ENCODE measurements at regions not wholly inside any gene's neighbourhood (a gene's known extent, or its start where the extent isn't known, plus 50 kb on each side); places are given as distances from the start of the nearest gene placed in this dataset.
"Not testable (repeated sequence)": the region's sequence is repeated elsewhere in the genome, so short reads cannot be mapped to it uniquely, and the experiment has no call there.

GRCh38 chr3:182424006-182424405, 369.3 kb upstream of the ATP11B start:
- Histone ChIP-seq H3K36me3 (ENCODE audit: insufficient read depth, low read length) (no peaks in the 10 kb centered on the region), H3K27ac (ENCODE audit: low read depth, low read length, poor library complexity, severe bottlenecking) (no peak overlapping the region), H4K20me1 (ENCODE audit: insufficient read depth, low read length) (no peaks in the 10 kb centered on the region), H3K9me2 (ENCODE audit: low read depth, low read length) (no peaks in the 10 kb centered on the region; the same call in 1 of the 2 replicates), H3K4me1 (ENCODE audit: insufficient read depth, low read length, severe bottlenecking) (no peaks in the 10 kb centered on the region), H3K4me3 (ENCODE audit: low read depth, low read length, poor library complexity, severe bottlenecking) (no peak overlapping the region), H3K9ac (ENCODE audit: low read length) (no peak overlapping the region), H3K79me2 (ENCODE audit: insufficient read depth, low read length) (no peaks in the 10 kb centered on the region), H2AFZ (ENCODE audit: low read length) (no peak overlapping the region), H3K9me3 (ENCODE audit: low read length) (no peaks in the 10 kb centered on the region), H3K4me2 (ENCODE audit: low read length) (no peak overlapping the region), H3F3A (ENCODE audit: insufficient read depth, low read length) (no peaks in the 10 kb centered on the region), H3K27me3 (ENCODE audit: insufficient read depth, low read length) (no peaks in the 10 kb centered on the region)
- no peak for TF ChIP-seq CTCF (IDR thresholded peaks at IDR 0.05; ENCODE audit: low read length)
- no peak for TF ChIP-seq EZH2 (IDR thresholded peaks at IDR 0.05; ENCODE audit: borderline replicate concordance, low read length)

- not testable (repeated sequence) for H3F3A ChIP-seq (ENCODE audit: insufficient read depth, low read length); H4K20me1 ChIP-seq (ENCODE audit: insufficient read depth, low read length); H3K4me3 ChIP-seq (ENCODE audit: low read depth, low read length, poor library complexity, severe bottlenecking); H3K27ac ChIP-seq (ENCODE audit: low read depth, low read length, poor library complexity, severe bottlenecking); H3K27me3 ChIP-seq (ENCODE audit: insufficient read depth, low read length); H2AFZ ChIP-seq (ENCODE audit: low read length); H3K9me2 ChIP-seq (ENCODE audit: low read depth, low read length); H3K36me3 ChIP-seq (ENCODE audit: insufficient read depth, low read length); H3K4me1 ChIP-seq (ENCODE audit: insufficient read depth, low read length, severe bottlenecking); H3K4me2 ChIP-seq (ENCODE audit: low read length); H3K9ac ChIP-seq (ENCODE audit: low read length); H3K79me2 ChIP-seq (ENCODE audit: insufficient read depth, low read length); H3K9me3 ChIP-seq (ENCODE audit: low read length)
Measured at GRCh38 chr3:182425926-182426718, 367.2 kb upstream of the ATP11B start.

GRCh38 chr3:182431972-182432371, 361.3 kb upstream of the ATP11B start:
- H3K79me2 ChIP-seq (ENCODE audit: insufficient read depth, low read length); H2AFZ ChIP-seq (ENCODE audit: low read length); H3K4me3 ChIP-seq (ENCODE audit: low read depth, low read length, poor library complexity, severe bottlenecking); H3K9me3 ChIP-seq (ENCODE audit: low read length); H4K20me1 ChIP-seq (ENCODE audit: insufficient read depth, low read length); H3K9me2 ChIP-seq (ENCODE audit: low read depth, low read length); H3K4me2 ChIP-seq (ENCODE audit: low read length); H3F3A ChIP-seq (ENCODE audit: insufficient read depth, low read length); H3K36me3 ChIP-seq (ENCODE audit: insufficient read depth, low read length); H3K4me1 ChIP-seq (ENCODE audit: insufficient read depth, low read length, severe bottlenecking); H3K27me3 ChIP-seq (ENCODE audit: insufficient read depth, low read length); H3K27ac ChIP-seq (ENCODE audit: low read depth, low read length, poor library complexity, severe bottlenecking); H3K9ac ChIP-seq (ENCODE audit: low read length): not testable (repeated sequence)

GRCh38 chr3:182435860-182436259, 357.4 kb upstream of the ATP11B start:
- H3K27ac ChIP-seq (ENCODE audit: low read depth, low read length, poor library complexity, severe bottlenecking), result no peak overlapping the region
- H3K4me1 ChIP-seq (ENCODE audit: insufficient read depth, low read length, severe bottlenecking), result no peaks in the 10 kb centered on the region
- no peak overlapping the region for H3K4me2 ChIP-seq (ENCODE audit: low read length)
- no peak overlapping the region for H3K9ac ChIP-seq (ENCODE audit: low read length)
- H3K9me3 ChIP-seq (ENCODE audit: low read length), result no peaks in the 10 kb centered on the region
- no peaks in the 10 kb centered on the region for H3K27me3 ChIP-seq (ENCODE audit: insufficient read depth, low read length)
- H2AFZ ChIP-seq (ENCODE audit: low read length), result no peak overlapping the region
- no peaks in the 10 kb centered on the region for H3K36me3 ChIP-seq (ENCODE audit: insufficient read depth, low read length)
- H3F3A ChIP-seq (ENCODE audit: insufficient read depth, low read length), result no peaks in the 10 kb centered on the region
- TF ChIP-seq EZH2 (IDR thresholded peaks at IDR 0.05; ENCODE audit: borderline replicate concordance, low read length) (no peak), CTCF (IDR thresholded peaks at IDR 0.05; ENCODE audit: low read length) (no peak)
- no peaks in the 10 kb centered on the region for H3K79me2 ChIP-seq (ENCODE audit: insufficient read depth, low read length)
- no peaks in the 10 kb centered on the region for H4K20me1 ChIP-seq (ENCODE audit: insufficient read depth, low read length)
- no peak overlapping the region for H3K4me3 ChIP-seq (ENCODE audit: low read depth, low read length, poor library complexity, severe bottlenecking)
- H3K9me2 ChIP-seq (ENCODE audit: low read depth, low read length), result no peaks in the 10 kb centered on the region

All from OCI-LY1 (cell line).